ENCODE measurements at regions not wholly inside any gene's neighbourhood (a gene's known extent, or its start where the extent isn't known, plus 50 kb on each side); places are given as distances from the start of the nearest gene placed in this dataset.

DNA sequence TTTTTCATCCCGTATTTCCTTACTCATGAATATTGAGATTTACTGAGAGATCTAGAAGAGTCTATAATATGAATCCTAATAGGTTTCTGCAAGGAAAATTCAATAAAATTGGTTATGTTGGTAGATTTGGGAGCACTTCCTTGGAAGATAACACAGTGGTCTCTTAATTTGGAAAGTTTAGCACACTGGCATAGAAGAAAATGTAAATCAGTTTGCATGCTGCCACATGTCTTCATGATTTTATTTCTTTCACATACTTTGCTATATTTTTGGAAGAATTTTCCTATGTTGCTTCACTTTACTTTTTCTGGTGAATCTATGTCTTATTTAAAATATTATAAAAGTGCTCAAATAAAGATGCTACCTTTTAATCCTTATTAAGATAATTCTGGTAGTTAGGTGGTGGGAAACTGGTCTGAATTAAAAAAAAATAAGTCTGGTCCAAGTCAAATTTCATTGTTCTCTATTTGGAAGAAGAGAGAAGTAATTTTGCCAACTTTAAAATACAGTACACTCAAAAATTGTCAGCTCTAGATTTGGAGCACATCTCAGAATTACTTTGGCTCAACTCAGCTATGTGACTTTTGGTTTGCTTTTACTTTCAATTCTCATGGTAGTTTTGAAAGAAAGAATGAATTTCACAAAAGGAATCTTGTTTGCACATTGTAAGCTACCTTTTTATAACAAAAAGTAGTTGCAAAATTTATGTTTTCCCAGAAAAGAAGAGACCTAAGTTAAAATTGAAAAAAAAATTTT, 197.3 kb downstream of the CENPW start:
- TF ChIP-seq, protein P1, sequence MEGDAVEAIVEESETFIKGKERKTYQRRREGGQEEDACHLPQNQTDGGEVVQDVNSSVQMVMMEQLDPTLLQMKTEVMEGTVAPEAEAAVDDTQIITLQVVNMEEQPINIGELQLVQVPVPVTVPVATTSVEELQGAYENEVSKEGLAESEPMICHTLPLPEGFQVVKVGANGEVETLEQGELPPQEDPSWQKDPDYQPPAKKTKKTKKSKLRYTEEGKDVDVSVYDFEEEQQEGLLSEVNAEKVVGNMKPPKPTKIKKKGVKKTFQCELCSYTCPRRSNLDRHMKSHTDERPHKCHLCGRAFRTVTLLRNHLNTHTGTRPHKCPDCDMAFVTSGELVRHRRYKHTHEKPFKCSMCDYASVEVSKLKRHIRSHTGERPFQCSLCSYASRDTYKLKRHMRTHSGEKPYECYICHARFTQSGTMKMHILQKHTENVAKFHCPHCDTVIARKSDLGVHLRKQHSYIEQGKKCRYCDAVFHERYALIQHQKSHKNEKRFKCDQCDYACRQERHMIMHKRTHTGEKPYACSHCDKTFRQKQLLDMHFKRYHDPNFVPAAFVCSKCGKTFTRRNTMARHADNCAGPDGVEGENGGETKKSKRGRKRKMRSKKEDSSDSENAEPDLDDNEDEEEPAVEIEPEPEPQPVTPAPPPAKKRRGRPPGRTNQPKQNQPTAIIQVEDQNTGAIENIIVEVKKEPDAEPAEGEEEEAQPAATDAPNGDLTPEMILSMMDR (conservative IDR thresholded peaks at IDR 0.05; ENCODE audit: low read depth, low read length), result no peak
- TF ChIP-seq EZH2 (IDR thresholded peaks at IDR 0.05; ENCODE audit: low read length, unreplicated experiment), result no peak
